Natural killer cell (primary cell): ENCODE measurements at regions not wholly inside any gene's neighbourhood (a gene's known extent, or its start where the extent isn't known, plus 50 kb on each side); places are given as distances from the start of the nearest gene placed in this dataset.

Experiments
- ATAC-seq, 3 donors: fragments of 150-1000 bp in 2 of 3; fragments of 200-7000 bp in 1 of 3; cut with Tn5 transposase; 1 replicate in 1 of 3; 2 replicates in 2 of 3; pipeline ENCODE4 v1.10.0; 2021; ENCODE audit warnings: mild to moderate bottlenecking in 2 of 3, moderate library complexity in 2 of 3
- DNase-seq, 2 donors: peaks; one replicate each; pipeline versions ENCODE4 v3.0.0 to v3.0.0-alpha.2; 2013 to 2021; ENCODE audit warnings: mixed read lengths in 1 of 2
- H3K27ac ChIP-seq: one replicate; pipeline ENCODE4 v1.5.1; 2013; ENCODE audit warnings: mild to moderate bottlenecking, low read length
- H3K27me3 ChIP-seq: one replicate; pipeline ENCODE4 v1.6.1; 2013; ENCODE audit warnings: low read length; ENCODE audit not compliant: control insufficient read depth, insufficient read depth
- H3K36me3 ChIP-seq: one replicate; pipeline ENCODE4 v1.6.1; 2013; ENCODE audit warnings: low read length; ENCODE audit not compliant: control insufficient read depth, insufficient read depth
- H3K4me1 ChIP-seq: one replicate; pipeline ENCODE4 v1.6.1; 2013; ENCODE audit warnings: low read length; ENCODE audit not compliant: control insufficient read depth, insufficient read depth
- H3K4me3 ChIP-seq: one replicate; pipeline ENCODE4 v1.5.1; 2013; ENCODE audit warnings: low read length
- H3K9me3 ChIP-seq: one replicate; pipeline ENCODE4 v1.6.1; 2013; ENCODE audit warnings: low read length; ENCODE audit not compliant: control insufficient read depth, insufficient read depth
- H3K27ac Mint-ChIP-seq, 2 donors: one replicate each; pipeline ENCODE4 v1.8.0; 2022; ENCODE audit warnings: mild to moderate bottlenecking in 2 of 2, mixed read lengths in 2 of 2, moderate library complexity in 1 of 2
- H3K27me3 Mint-ChIP-seq, 2 donors: one replicate each; pipeline ENCODE4 v1.8.0; 2022; ENCODE audit warnings: low read depth in 2 of 2, mixed read lengths in 2 of 2
- H3K36me3 Mint-ChIP-seq: one replicate; pipeline ENCODE4 v1.8.0; 2022; ENCODE audit warnings: mixed read lengths
- H3K4me1 Mint-ChIP-seq, 2 donors: one replicate each; pipeline ENCODE4 v1.8.0; 2022; ENCODE audit warnings: mixed read lengths in 2 of 2
- H3K4me3 Mint-ChIP-seq: one replicate; pipeline ENCODE4 v1.8.0; 2022; ENCODE audit warnings: mild to moderate bottlenecking, moderate library complexity, mixed read lengths
- H3K9me3 Mint-ChIP-seq, 2 donors: one replicate each; pipeline ENCODE4 v1.8.0; 2022; ENCODE audit warnings: mixed read lengths in 2 of 2
- WGBS: methylation state at CpG from one replicate; pipeline ENCODE4 v1.1.7; 2013; ENCODE audit warnings: missing lambda C conversion rate; ENCODE audit not compliant: insufficient coverage; 5-methylcytosine and 5-hydroxymethylcytosine counted together
- intact Hi-C: fragments of 100-400 bp; cut with micrococcal nuclease; formaldehyde crosslinking; loops from one replicate; pipeline ENCODE4 v1.14.2; 2022
- TF ChIP-seq, protein P1 (sequence below): fragments of 200-600 bp; IDR thresholded peaks from one replicate; pipeline ENCODE4 v1.8.0; 2022; ENCODE audit warnings: antibody characterized with exemption

DNA sequence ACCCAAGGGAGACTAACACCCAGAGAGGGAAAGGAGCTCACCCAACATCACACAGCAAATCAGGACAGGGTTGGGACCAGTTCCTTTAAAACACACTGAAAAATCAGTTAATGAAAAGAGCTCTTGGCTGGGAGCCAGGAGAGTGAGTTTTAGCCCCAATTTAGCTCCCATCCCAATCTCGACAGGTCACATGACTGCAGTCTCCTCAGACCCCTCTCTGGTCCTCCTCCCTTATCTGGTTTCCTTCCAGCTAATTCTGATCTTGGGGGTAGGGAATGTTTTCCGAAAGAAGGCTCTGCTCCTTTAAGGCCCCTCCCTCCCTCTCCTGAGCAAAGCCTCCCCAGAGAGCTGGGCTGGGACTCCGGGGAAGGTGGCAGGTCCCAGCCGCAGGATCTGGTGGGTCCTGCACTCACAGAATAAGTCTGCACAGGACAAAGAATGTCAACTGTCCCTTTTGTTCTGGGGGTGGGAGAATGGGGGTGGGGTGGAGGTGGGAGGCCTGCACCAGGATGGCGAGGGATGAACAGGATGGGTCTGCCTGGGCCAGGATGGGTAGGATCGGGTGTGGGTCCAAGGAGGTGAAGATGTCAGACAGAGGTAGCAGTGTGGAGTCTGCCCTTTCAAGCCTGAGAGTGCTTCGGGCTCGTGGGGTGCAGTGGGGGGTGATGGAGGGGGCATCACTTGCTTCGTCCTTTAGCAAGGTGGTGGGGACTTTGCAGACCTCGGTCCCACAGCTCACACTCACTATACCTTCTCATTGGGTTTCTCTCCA lies 57.3 kb upstream of the SSBP3 start:
- intact Hi-C loops, result no loop called here
- 70% methylated on average over 9 of the region's 10 CpGs for WGBS
- DNase-seq, result no peak
- no peaks in the 10 kb centered on the region for H3K36me3 ChIP-seq
- H3K27me3 Mint-ChIP-seq, result no peaks in the 10 kb centered on the region
- no peaks in the 10 kb centered on the region for H3K36me3 Mint-ChIP-seq
- TF ChIP-seq, protein P1, sequence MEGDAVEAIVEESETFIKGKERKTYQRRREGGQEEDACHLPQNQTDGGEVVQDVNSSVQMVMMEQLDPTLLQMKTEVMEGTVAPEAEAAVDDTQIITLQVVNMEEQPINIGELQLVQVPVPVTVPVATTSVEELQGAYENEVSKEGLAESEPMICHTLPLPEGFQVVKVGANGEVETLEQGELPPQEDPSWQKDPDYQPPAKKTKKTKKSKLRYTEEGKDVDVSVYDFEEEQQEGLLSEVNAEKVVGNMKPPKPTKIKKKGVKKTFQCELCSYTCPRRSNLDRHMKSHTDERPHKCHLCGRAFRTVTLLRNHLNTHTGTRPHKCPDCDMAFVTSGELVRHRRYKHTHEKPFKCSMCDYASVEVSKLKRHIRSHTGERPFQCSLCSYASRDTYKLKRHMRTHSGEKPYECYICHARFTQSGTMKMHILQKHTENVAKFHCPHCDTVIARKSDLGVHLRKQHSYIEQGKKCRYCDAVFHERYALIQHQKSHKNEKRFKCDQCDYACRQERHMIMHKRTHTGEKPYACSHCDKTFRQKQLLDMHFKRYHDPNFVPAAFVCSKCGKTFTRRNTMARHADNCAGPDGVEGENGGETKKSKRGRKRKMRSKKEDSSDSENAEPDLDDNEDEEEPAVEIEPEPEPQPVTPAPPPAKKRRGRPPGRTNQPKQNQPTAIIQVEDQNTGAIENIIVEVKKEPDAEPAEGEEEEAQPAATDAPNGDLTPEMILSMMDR, result no peak
- peaks cover 14 to 44% of the 10 kb centered on the region in 2 donors for H3K4me1 Mint-ChIP-seq
- no peaks in the 10 kb centered on the region for H3K27me3 ChIP-seq
- no peaks in the 10 kb centered on the region for H3K9me3 Mint-ChIP-seq
- peak overlapping the region; percentile 58 to 74 for H3K27ac Mint-ChIP-seq
- no peak overlapping the region for H3K4me3 ChIP-seq
- H3K9me3 ChIP-seq, result no peaks in the 10 kb centered on the region
- H3K4me1 ChIP-seq, result peaks cover 41% of the 10 kb centered on the region
- peak overlapping the region; percentile 28 for H3K4me3 Mint-ChIP-seq
- peak overlapping the region; percentile 39 for H3K27ac ChIP-seq
- no peak for ATAC-seq

- DNase-seq (no peak), ATAC-seq (no peak)
- H3K27ac Mint-ChIP-seq, result peak overlapping the region in 1 of 2 donors; percentile 31
- WGBS, result 92% methylated on average over 13 of the region's 13 CpGs
- Histone ChIP-seq H3K27ac (no peak overlapping the region), H3K9me3 (no peaks in the 10 kb centered on the region), H3K4me3 (no peak overlapping the region), H3K4me1 (peaks cover 41% of the 10 kb centered on the region), H3K27me3 (no peaks in the 10 kb centered on the region), H3K36me3 (no peaks in the 10 kb centered on the region)
- intact Hi-C loops, result no loop called here
- H3K9me3 Mint-ChIP-seq, result no peaks in the 10 kb centered on the region
- H3K4me1 Mint-ChIP-seq, result peaks cover 13 to 48% of the 10 kb centered on the region in 2 donors
- TF ChIP-seq, protein P1, result no peak
- H3K27me3 Mint-ChIP-seq, result no peaks in the 10 kb centered on the region
- no peaks in the 10 kb centered on the region for H3K36me3 Mint-ChIP-seq
- H3K4me3 Mint-ChIP-seq, result no peak overlapping the region
Observed at GRCh38 chr1:54462597-54463258, 56.5 kb upstream of the SSBP3 start.

DNA sequence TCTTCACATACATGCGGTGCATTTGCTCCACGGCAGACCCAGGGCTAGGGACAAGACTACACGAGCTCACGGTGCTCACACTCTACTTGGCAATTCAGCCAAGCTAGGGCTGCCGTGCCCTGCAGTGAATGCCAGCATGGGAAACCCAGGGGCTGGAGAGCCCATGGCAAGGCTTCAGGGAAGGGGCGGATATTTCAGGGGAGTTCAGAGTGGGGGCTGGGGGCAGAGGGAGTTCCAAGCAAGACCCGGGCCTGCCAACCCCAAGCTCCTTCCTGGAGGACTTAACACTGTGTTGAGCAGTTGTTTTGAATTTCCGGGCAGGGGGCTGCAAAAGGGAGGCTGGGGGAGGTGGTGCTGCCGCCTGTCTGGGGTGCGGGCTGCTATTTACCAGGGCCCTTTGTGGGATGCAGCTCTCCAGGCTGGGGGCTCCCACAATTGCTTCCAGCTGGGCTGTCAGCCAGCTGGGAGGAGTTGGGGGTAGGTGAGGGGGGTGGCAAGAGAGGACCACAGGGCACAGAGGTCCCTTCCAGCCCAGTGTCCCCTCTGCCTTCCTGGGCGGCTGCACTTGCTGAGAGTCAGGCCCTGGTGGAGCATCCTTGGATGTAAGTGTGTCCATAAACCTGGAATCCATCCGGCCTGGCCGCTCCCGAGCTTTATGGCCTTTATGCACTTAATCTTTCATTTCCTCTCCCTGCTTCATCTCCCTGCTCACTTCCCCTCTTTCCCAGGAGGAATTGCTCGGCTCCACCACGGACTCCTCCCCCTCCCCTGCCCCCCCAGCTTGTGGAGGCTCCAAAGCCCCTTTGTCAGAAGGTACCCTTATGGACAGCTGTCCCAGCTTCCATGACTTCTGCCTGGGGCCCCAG lies 55.8 kb upstream of the SSBP3 start:
- Histone ChIP-seq H3K4me3 (no peak overlapping the region), H3K4me1 (peaks cover 41% of the 10 kb centered on the region), H3K27me3 (no peaks in the 10 kb centered on the region), H3K27ac (no peak overlapping the region), H3K36me3 (no peaks in the 10 kb centered on the region), H3K9me3 (no peaks in the 10 kb centered on the region)
- DNase-seq (no peak), ATAC-seq (no peak)
- TF ChIP-seq, protein P1, result no peak
- no peaks in the 10 kb centered on the region for H3K27me3 Mint-ChIP-seq
- intact Hi-C loops, result no loop called here
- H3K36me3 Mint-ChIP-seq, result no peaks in the 10 kb centered on the region
- H3K9me3 Mint-ChIP-seq, result no peaks in the 10 kb centered on the region
- H3K4me3 Mint-ChIP-seq, result no peak overlapping the region
- peak overlapping the region in 1 of 2 donors; percentile 31 for H3K27ac Mint-ChIP-seq
- H3K4me1 Mint-ChIP-seq, result peaks cover 13 to 44% of the 10 kb centered on the region in 2 donors
- WGBS, result 90% methylated on average over 16 of the region's 16 CpGs
